WTC11 (cell line): ENCODE measurements at regions not wholly inside any gene's neighbourhood (a gene's known extent, or its start where the extent isn't known, plus 50 kb on each side); places are given as distances from the start of the nearest gene placed in this dataset.

Source experiments
- ATAC-seq: fragments of 200-7000 bp; cut with Tn5 transposase; 2 replicates; pipeline ENCODE4 v1.10.0; 2021; ENCODE audit warnings: mild to moderate bottlenecking, moderate library complexity
- CTCF ChIA-PET: fragments of 300-600 bp; sonication (Branson Sonifier 250); formaldehyde crosslinking; loops from one replicate; lab custom pipeline; 2021; ENCODE audit warnings: antibody characterized with exemption; lab: Charles Lee
- POLR2A ChIA-PET: fragments of 350-600 bp; sonication (Branson Sonifier 250); formaldehyde crosslinking; loops from one replicate; lab custom pipeline; 2021; ENCODE audit warnings: antibody characterized with exemption; lab: Charles Lee
- DNase-seq: peaks from one replicate; pipeline ENCODE4 v3.0.0; 2021; ENCODE audit warnings: low spot score
- H3K27ac Mint-ChIP-seq: 2 replicates; pipeline ENCODE4 v1.8.0; 2021; ENCODE audit warnings: mixed read lengths
- H3K27me3 Mint-ChIP-seq: 2 replicates; pipeline ENCODE4 v1.8.0; 2021; ENCODE audit warnings: low read depth, mild to moderate bottlenecking, moderate library complexity, mixed read lengths
- H3K36me3 Mint-ChIP-seq: 2 replicates; pipeline ENCODE4 v1.8.0; 2021; ENCODE audit warnings: mixed read lengths
- H3K4me1 Mint-ChIP-seq: 2 replicates; pipeline ENCODE4 v1.8.0; 2022; ENCODE audit warnings: mixed read lengths
- H3K4me3 Mint-ChIP-seq: 2 replicates; pipeline ENCODE4 v1.8.0; 2021; ENCODE audit warnings: mild to moderate bottlenecking, moderate library complexity, mixed read lengths
- H3K9me3 Mint-ChIP-seq: 2 replicates; pipeline ENCODE4 v1.8.0; 2021; ENCODE audit warnings: mixed read lengths
- AFF4 ChIP-seq: sonication (generic); formaldehyde crosslinking; IDR thresholded peaks from 2 replicates; pipeline ENCODE4 v1.8.1; 2023; ENCODE audit warnings: mild to moderate bottlenecking, missing genetic modification reagents, borderline replicate concordance
- ATF3 ChIP-seq: sonication (generic); formaldehyde crosslinking; conservative IDR thresholded peaks from 2 replicates; pipeline ENCODE4 v1.8.1; 2022; ENCODE audit warnings: mild to moderate bottlenecking, missing genetic modification reagents
- EMX1 ChIP-seq: fragments of 250-450 bp; sonication (Bioruptor Pico); IDR thresholded peaks from 2 replicates; pipeline ENCODE4 v1.8.0; 2021; ENCODE audit warnings: mild to moderate bottlenecking
- FOXP1 ChIP-seq: sonication (generic); formaldehyde crosslinking; IDR thresholded peaks from 2 replicates; pipeline ENCODE4 v1.8.0; 2022; ENCODE audit warnings: missing genetic modification reagents, mild to moderate bottlenecking, moderate library complexity, borderline replicate concordance
- GRHL2 ChIP-seq: fragments of 250-450 bp; sonication (Bioruptor Pico); IDR thresholded peaks from 2 replicates; pipeline ENCODE4 v1.8.0; 2022; ENCODE audit warnings: mild to moderate bottlenecking, moderate library complexity; ENCODE audit not compliant: insufficient replicate concordance, severe bottlenecking
- HMGA2 ChIP-seq: fragments of 250-450 bp; sonication (Bioruptor Pico); IDR thresholded peaks from 2 replicates; pipeline ENCODE4 v1.4.0; 2021; ENCODE audit warnings: mild to moderate bottlenecking, moderate library complexity
- IRF2 ChIP-seq: sonication (generic); formaldehyde crosslinking; IDR thresholded peaks from 2 replicates; pipeline ENCODE4 v1.8.0; 2022; ENCODE audit warnings: low read depth, missing genetic modification reagents, borderline replicate concordance
- MLX ChIP-seq: sonication (generic); formaldehyde crosslinking; IDR thresholded peaks from 2 replicates; pipeline ENCODE4 v1.8.1; 2023; ENCODE audit warnings: mild to moderate bottlenecking, missing genetic modification reagents, moderate library complexity
- NFE2L1 ChIP-seq: sonication (generic); formaldehyde crosslinking; IDR thresholded peaks from 2 replicates; pipeline ENCODE4 v1.8.1; 2023; ENCODE audit warnings: missing genetic modification reagents
- PRRX2 ChIP-seq: fragments of 250-450 bp; sonication (Bioruptor Pico); IDR thresholded peaks from 2 replicates; pipeline ENCODE4 v1.8.0; 2021; ENCODE audit warnings: mild to moderate bottlenecking
- SMAD4 ChIP-seq: sonication (generic); formaldehyde crosslinking; IDR thresholded peaks from 2 replicates; pipeline ENCODE4 v1.8.0; 2022; ENCODE audit warnings: mild to moderate bottlenecking, missing genetic modification reagents
- ZNF121 ChIP-seq: sonication (generic); formaldehyde crosslinking; IDR thresholded peaks from 2 replicates; pipeline ENCODE4 v1.8.0; 2023; ENCODE audit warnings: missing genetic modification reagents
- TF ChIP-seq, protein P1 (sequence below): fragments of 250-450 bp; sonication (Bioruptor Pico); conservative IDR thresholded peaks from 2 replicates; pipeline ENCODE4 v1.9.0; 2021; ENCODE audit warnings: mild to moderate bottlenecking
- TF ChIP-seq, protein P2 (sequence below): fragments of 250-450 bp; sonication (Bioruptor Pico); IDR thresholded peaks from 2 replicates; pipeline ENCODE4 v1.9.0; 2021; ENCODE audit warnings: mild to moderate bottlenecking
- TF ChIP-seq, protein P3 (sequence below): sonication (generic); formaldehyde crosslinking; IDR thresholded peaks from 2 replicates; pipeline ENCODE4 v1.8.1; 2022; ENCODE audit warnings: mild to moderate bottlenecking, moderate library complexity, missing genetic modification reagents
- TF ChIP-seq, protein P4 (sequence below): sonication (generic); formaldehyde crosslinking; IDR thresholded peaks from 2 replicates; pipeline ENCODE4 v1.8.1; 2022; ENCODE audit warnings: missing genetic modification reagents, borderline replicate concordance
- TF ChIP-seq, protein P5 (sequence below): fragments of 250-450 bp; sonication (Bioruptor Pico); IDR thresholded peaks from 2 replicates; pipeline ENCODE4 v1.9.0; 2021; ENCODE audit warnings: mild to moderate bottlenecking, borderline replicate concordance
- TF ChIP-seq, protein P6 (sequence below): fragments of 250-450 bp; sonication (Bioruptor Pico); IDR thresholded peaks from 2 replicates; pipeline ENCODE4 v1.9.0; 2021; ENCODE audit warnings: moderate library complexity, mild to moderate bottlenecking, inconsistent platforms, borderline replicate concordance

- TF ChIP-seq ATF3 (CRISPR knock-in tag), result no peak
- TF ChIP-seq PRRX2, result no peak
- TF ChIP-seq, all 79 proteins: peak for 0
These were observed 89.9 kb upstream of the HAPLN1 start (continued) for GRCh38 chr5:83810511-83810910.

DNA sequence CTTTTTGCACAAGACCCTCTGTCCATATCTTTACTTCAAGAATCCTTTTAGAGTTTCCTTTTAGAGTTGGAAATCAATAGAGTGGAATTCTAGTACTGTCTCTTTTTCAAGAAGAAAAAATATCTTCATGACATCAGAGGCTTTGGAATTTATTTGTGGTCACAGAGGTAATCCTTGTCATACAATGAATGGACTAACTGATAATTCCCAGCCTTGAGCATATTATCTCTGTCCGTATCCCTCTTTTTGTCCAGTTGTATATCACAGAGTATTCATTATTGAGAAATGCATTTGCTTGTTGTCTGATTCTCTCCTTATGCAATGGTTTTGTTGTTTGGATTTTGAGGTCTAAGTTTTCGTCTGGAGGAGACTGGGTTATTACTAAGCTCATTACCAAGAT, 82.0 kb upstream of the HAPLN1 start:
- TF ChIP-seq, protein P1, sequence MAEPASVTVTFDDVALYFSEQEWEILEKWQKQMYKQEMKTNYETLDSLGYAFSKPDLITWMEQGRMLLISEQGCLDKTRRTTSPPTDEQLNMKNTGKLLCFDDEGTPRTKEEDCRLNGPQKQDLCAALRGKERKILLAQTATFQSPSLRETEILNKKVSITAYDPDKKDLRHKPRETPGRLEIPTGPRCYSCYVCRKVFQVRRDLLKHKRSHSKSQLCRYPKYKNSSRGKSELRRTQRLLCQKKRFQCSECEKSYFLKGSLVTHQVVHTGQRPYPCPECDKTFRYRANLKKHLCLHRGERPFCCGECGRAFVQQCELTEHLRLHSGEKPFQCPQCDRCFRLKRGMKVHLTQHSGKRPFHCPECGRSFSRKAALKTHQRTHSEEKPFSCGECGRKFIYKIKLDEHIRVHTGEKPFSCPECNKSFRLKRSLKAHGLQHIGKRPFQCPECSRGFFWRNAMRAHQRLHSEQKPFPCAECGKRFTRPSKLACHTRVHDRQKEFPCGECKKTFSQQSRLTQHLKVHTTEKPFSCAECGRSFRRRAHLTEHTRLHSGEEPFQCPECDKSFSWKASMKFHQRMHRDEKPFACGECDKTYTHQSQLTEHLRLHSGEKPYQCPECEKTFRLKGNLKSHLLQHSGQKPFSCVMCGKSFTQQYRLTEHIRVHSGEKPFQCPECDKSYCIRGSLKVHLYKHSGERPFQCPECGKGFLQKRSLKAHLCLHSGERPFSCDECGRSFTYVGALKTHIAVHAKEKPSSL, result no peak
- TF ChIP-seq FOXP1 (CRISPR knock-in tag), result no peak
- no peaks in the 10 kb centered on the region for H3K27me3 Mint-ChIP-seq
- ChIA-PET CTCF (no interaction called here), POLR2A (no interaction called here)
- no peak overlapping the region for H3K4me3 Mint-ChIP-seq
- peaks cover 4% of the 10 kb centered on the region for H3K36me3 Mint-ChIP-seq
- peaks cover 13% of the 10 kb centered on the region for H3K4me1 Mint-ChIP-seq
- no peak for DNase-seq
- H3K27ac Mint-ChIP-seq, result no peak overlapping the region
- ATAC-seq, result no peak
- peaks cover 4% of the 10 kb centered on the region; the same call in 1 of the 2 replicates for H3K9me3 Mint-ChIP-seq

GRCh38 chr5:83800201-83800600, 79.5 kb upstream of the HAPLN1 start:
- Mint-ChIP-seq H3K4me3 (no peak overlapping the region), H3K27me3 (no peaks in the 10 kb centered on the region; the same call in 1 of the 2 replicates), H3K9me3 (peaks cover 14% of the 10 kb centered on the region), H3K27ac (no peak overlapping the region), H3K36me3 (peaks cover 13% of the 10 kb centered on the region), H3K4me1 (peaks cover 13% of the 10 kb centered on the region)
- ATAC-seq (no peak), DNase-seq (no peak)
- CTCF ChIA-PET, result no interaction called here
- POLR2A ChIA-PET, result no interaction called here
- TF ChIP-seq, protein P2, sequence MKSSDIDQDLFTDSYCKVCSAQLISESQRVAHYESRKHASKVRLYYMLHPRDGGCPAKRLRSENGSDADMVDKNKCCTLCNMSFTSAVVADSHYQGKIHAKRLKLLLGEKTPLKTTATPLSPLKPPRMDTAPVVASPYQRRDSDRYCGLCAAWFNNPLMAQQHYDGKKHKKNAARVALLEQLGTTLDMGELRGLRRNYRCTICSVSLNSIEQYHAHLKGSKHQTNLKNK (CRISPR knock-in tag), result no peak
- TF ChIP-seq GRHL2 (CRISPR knock-in tag), result no peak
- TF ChIP-seq EMX1 (CRISPR knock-in tag), result no peak
- no peak for TF ChIP-seq HMGA2
- TF ChIP-seq, protein P3, sequence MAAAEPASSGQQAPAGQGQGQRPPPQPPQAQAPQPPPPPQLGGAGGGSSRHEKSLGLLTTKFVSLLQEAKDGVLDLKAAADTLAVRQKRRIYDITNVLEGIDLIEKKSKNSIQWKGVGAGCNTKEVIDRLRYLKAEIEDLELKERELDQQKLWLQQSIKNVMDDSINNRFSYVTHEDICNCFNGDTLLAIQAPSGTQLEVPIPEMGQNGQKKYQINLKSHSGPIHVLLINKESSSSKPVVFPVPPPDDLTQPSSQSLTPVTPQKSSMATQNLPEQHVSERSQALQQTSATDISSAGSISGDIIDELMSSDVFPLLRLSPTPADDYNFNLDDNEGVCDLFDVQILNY (CRISPR knock-in tag), result no peak
- TF ChIP-seq IRF2 (CRISPR knock-in tag), result no peak
- TF ChIP-seq, protein P4, sequence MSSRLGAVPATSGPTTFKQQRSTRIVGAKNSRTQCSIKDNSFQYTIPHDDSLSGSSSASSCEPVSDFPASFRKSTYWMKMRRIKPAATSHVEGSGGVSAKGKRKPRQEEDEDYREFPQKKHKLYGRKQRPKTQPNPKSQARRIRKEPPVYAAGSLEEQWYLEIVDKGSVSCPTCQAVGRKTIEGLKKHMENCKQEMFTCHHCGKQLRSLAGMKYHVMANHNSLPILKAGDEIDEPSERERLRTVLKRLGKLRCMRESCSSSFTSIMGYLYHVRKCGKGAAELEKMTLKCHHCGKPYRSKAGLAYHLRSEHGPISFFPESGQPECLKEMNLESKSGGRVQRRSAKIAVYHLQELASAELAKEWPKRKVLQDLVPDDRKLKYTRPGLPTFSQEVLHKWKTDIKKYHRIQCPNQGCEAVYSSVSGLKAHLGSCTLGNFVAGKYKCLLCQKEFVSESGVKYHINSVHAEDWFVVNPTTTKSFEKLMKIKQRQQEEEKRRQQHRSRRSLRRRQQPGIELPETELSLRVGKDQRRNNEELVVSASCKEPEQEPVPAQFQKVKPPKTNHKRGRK (CRISPR knock-in tag), result no peak
- no peak for TF ChIP-seq NFE2L1 (CRISPR knock-in tag)
- no peak for TF ChIP-seq MLX (CRISPR knock-in tag)
- TF ChIP-seq ZNF121 (CRISPR knock-in tag), result no peak
- TF ChIP-seq, protein P5, sequence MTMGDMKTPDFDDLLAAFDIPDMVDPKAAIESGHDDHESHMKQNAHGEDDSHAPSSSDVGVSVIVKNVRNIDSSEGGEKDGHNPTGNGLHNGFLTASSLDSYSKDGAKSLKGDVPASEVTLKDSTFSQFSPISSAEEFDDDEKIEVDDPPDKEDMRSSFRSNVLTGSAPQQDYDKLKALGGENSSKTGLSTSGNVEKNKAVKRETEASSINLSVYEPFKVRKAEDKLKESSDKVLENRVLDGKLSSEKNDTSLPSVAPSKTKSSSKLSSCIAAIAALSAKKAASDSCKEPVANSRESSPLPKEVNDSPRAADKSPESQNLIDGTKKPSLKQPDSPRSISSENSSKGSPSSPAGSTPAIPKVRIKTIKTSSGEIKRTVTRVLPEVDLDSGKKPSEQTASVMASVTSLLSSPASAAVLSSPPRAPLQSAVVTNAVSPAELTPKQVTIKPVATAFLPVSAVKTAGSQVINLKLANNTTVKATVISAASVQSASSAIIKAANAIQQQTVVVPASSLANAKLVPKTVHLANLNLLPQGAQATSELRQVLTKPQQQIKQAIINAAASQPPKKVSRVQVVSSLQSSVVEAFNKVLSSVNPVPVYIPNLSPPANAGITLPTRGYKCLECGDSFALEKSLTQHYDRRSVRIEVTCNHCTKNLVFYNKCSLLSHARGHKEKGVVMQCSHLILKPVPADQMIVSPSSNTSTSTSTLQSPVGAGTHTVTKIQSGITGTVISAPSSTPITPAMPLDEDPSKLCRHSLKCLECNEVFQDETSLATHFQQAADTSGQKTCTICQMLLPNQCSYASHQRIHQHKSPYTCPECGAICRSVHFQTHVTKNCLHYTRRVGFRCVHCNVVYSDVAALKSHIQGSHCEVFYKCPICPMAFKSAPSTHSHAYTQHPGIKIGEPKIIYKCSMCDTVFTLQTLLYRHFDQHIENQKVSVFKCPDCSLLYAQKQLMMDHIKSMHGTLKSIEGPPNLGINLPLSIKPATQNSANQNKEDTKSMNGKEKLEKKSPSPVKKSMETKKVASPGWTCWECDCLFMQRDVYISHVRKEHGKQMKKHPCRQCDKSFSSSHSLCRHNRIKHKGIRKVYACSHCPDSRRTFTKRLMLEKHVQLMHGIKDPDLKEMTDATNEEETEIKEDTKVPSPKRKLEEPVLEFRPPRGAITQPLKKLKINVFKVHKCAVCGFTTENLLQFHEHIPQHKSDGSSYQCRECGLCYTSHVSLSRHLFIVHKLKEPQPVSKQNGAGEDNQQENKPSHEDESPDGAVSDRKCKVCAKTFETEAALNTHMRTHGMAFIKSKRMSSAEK, result no peak
- TF ChIP-seq, protein P6, sequence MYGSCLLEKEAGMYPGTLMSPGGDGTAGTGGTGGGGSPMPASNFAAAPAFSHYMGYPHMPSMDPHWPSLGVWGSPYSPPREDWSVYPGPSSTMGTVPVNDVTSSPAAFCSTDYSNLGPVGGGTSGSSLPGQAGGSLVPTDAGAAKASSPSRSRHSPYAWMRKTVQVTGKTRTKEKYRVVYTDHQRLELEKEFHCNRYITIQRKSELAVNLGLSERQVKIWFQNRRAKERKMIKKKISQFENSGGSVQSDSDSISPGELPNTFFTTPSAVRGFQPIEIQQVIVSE (CRISPR knock-in tag), result no peak
- no peak for TF ChIP-seq SMAD4 (CRISPR knock-in tag)
- no peak for TF ChIP-seq AFF4 (CRISPR knock-in tag)
